ENCODE measurements at regions not wholly inside any gene's neighbourhood (a gene's known extent, or its start where the extent isn't known, plus 50 kb on each side); places are given as distances from the start of the nearest gene placed in this dataset.

DNA sequence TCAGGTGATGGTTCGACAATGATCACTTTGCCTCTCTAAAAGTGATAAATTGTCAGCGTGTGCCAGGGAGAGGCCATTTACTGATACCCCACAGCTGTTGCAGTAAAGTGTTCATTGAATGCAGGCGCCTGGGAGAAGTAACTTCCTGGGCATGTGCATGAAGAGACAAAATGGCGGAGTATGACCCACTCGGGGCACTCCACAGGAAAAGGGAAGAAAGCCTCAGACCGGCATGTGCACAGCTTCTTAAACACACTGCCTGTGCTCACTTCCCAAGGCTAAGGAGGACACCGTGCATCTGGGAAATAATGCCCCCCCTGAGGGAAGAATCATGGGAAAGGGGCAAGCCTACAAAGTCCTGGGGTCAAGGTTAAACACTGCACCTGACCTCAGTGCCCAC is 329.5 kb downstream of the ICE1 start:
- Histone ChIP-seq H3K4me2 (ENCODE audit: insufficient read depth, low read length) (no peak overlapping the region), H3K79me2 (ENCODE audit: insufficient read depth, low read length) (no peaks in the 10 kb centered on the region), H2AFZ (ENCODE audit: low read length) (no peak overlapping the region), H3K27ac (ENCODE audit: low read depth, low read length) (no peak overlapping the region), H3K4me3 (ENCODE audit: insufficient read depth, low read length) (no peak overlapping the region), H4K20me1 (ENCODE audit: insufficient read depth, low read length) (no peaks in the 10 kb centered on the region), H3K36me3 (ENCODE audit: insufficient read depth, low read length) (no peaks in the 10 kb centered on the region), H3K4me1 (ENCODE audit: insufficient read depth, low read length) (no peaks in the 10 kb centered on the region), H3K27me3 (ENCODE audit: insufficient read depth, low read length) (no peaks in the 10 kb centered on the region), H3K9me3 (ENCODE audit: low read depth, low read length) (no peaks in the 10 kb centered on the region)
- TF ChIP-seq, protein P1, sequence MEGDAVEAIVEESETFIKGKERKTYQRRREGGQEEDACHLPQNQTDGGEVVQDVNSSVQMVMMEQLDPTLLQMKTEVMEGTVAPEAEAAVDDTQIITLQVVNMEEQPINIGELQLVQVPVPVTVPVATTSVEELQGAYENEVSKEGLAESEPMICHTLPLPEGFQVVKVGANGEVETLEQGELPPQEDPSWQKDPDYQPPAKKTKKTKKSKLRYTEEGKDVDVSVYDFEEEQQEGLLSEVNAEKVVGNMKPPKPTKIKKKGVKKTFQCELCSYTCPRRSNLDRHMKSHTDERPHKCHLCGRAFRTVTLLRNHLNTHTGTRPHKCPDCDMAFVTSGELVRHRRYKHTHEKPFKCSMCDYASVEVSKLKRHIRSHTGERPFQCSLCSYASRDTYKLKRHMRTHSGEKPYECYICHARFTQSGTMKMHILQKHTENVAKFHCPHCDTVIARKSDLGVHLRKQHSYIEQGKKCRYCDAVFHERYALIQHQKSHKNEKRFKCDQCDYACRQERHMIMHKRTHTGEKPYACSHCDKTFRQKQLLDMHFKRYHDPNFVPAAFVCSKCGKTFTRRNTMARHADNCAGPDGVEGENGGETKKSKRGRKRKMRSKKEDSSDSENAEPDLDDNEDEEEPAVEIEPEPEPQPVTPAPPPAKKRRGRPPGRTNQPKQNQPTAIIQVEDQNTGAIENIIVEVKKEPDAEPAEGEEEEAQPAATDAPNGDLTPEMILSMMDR (IDR thresholded peaks at IDR 0.05; ENCODE audit: extremely low read depth, low read depth, low read length) = no peak
- DNase-seq (ENCODE audit: insufficient read length, low spot score, missing footprints) = no peak

DNA sequence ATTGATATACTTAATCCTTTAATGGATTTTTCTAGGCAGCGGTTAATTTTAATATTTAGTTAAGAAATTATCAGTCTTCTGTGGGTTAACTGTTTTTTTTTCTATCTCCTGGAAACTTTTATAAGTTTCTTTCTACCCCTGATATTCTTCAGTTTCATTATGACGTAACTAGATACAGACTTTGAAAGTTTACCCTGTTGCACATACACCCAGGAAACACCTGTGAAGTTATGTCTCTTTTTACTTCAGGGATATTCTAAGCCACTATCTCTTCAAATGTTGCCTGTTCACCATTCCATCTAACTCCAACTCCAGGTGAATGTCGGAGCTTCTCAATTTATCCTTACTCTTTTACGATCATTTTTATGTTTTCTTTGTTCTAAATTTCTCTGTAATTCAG is 329.0 kb downstream of the ICE1 start:
- H3K4me3 ChIP-seq (ENCODE audit: insufficient read depth, low read length) = no peak overlapping the region
- TF ChIP-seq, protein P1 (IDR thresholded peaks at IDR 0.05; ENCODE audit: extremely low read depth, low read depth, low read length) = no peak
- no peaks in the 10 kb centered on the region for H3K27me3 ChIP-seq (ENCODE audit: insufficient read depth, low read length)
- H3K36me3 ChIP-seq (ENCODE audit: insufficient read depth, low read length) = no peaks in the 10 kb centered on the region
- no peaks in the 10 kb centered on the region for H3K4me1 ChIP-seq (ENCODE audit: insufficient read depth, low read length)
- no peak overlapping the region for H3K4me2 ChIP-seq (ENCODE audit: insufficient read depth, low read length)
- H3K27ac ChIP-seq (ENCODE audit: low read depth, low read length) = no peak overlapping the region
- no peaks in the 10 kb centered on the region for H3K9me3 ChIP-seq (ENCODE audit: low read depth, low read length)
- no peaks in the 10 kb centered on the region for H3K79me2 ChIP-seq (ENCODE audit: insufficient read depth, low read length)
- no peak overlapping the region for H2AFZ ChIP-seq (ENCODE audit: low read length)
- DNase-seq (ENCODE audit: insufficient read length, low spot score, missing footprints) = no peak
- H4K20me1 ChIP-seq (ENCODE audit: insufficient read depth, low read length) = no peaks in the 10 kb centered on the region

DNA sequence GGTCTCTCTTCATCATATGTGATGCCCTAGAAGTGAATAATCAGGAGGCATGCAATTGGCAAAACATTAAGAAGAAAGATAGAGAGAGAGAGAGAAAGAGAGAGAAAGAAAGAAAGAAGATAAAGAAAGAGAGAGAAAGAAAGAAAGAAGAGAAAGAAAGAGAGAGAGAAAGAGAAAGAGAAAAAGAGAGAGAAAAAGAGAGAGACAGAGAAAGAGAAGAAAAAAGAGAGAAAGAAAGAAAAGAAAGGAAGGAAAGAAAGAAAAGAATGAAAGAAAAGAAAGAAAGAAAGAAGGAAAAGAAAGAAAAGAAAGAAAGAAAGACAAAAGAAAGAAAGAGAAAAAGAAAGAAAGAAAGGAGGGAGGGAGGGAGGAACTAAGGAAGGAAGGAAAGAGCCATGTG is 318.9 kb downstream of the ICE1 start:
- H3K36me3 ChIP-seq (ENCODE audit: insufficient read depth, low read length) = no peaks in the 10 kb centered on the region
- H3K27me3 ChIP-seq (ENCODE audit: insufficient read depth, low read length) = no peaks in the 10 kb centered on the region
- H4K20me1 ChIP-seq (ENCODE audit: insufficient read depth, low read length) = no peaks in the 10 kb centered on the region
- no peak overlapping the region for H3K4me3 ChIP-seq (ENCODE audit: insufficient read depth, low read length)
- peaks cover 2% of the 10 kb centered on the region for H3K9me3 ChIP-seq (ENCODE audit: low read depth, low read length)
- H3K4me1 ChIP-seq (ENCODE audit: insufficient read depth, low read length) = no peaks in the 10 kb centered on the region
- no peak for DNase-seq (ENCODE audit: insufficient read length, low spot score, missing footprints)
- no peaks in the 10 kb centered on the region for H3K79me2 ChIP-seq (ENCODE audit: insufficient read depth, low read length)
- H3K27ac ChIP-seq (ENCODE audit: low read depth, low read length) = no peak overlapping the region
- no peak overlapping the region for H2AFZ ChIP-seq (ENCODE audit: low read length)
- TF ChIP-seq, protein P1 (IDR thresholded peaks at IDR 0.05; ENCODE audit: extremely low read depth, low read depth, low read length) = no peak
- no peak overlapping the region for H3K4me2 ChIP-seq (ENCODE audit: insufficient read depth, low read length)

DNA sequence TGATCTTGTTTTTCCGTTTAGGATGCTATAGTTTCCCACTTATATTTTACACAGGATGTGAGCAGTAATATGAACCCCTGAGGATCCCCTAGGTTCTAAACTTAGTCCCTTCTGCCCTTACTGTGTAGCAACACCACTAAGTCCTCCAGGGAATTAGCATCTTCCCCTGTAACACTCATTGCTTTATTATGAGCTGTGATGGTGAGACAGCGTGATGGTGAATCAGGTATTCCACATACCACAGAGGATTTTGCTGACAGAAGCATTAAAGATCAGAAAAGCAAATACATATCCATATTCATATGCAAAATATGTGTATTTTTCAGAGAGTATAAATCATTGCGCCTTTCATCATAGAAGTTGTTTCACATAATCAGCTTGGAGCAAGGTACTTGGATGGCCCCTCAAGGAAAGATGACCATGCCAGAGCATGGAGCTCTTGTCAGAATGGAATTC is 317.0 kb downstream of the ICE1 start:
- TF ChIP-seq, protein P1 (IDR thresholded peaks at IDR 0.05; ENCODE audit: extremely low read depth, low read depth, low read length) = no peak
- no peak overlapping the region for H2AFZ ChIP-seq (ENCODE audit: low read length)
- no peak overlapping the region for H3K27ac ChIP-seq (ENCODE audit: low read depth, low read length)
- H3K4me1 ChIP-seq (ENCODE audit: insufficient read depth, low read length) = no peaks in the 10 kb centered on the region
- H3K4me2 ChIP-seq (ENCODE audit: insufficient read depth, low read length) = no peak overlapping the region
- no peaks in the 10 kb centered on the region for H3K27me3 ChIP-seq (ENCODE audit: insufficient read depth, low read length)
- no peaks in the 10 kb centered on the region for H4K20me1 ChIP-seq (ENCODE audit: insufficient read depth, low read length)
- H3K9me3 ChIP-seq (ENCODE audit: low read depth, low read length) = peaks cover 2% of the 10 kb centered on the region
- DNase-seq (ENCODE audit: insufficient read length, low spot score, missing footprints) = no peak
- no peaks in the 10 kb centered on the region for H3K79me2 ChIP-seq (ENCODE audit: insufficient read depth, low read length)
- no peak overlapping the region for H3K4me3 ChIP-seq (ENCODE audit: insufficient read depth, low read length)
- no peaks in the 10 kb centered on the region for H3K36me3 ChIP-seq (ENCODE audit: insufficient read depth, low read length)
